ENCODE measurements at regions not wholly inside any gene's neighbourhood (a gene's known extent, or its start where the extent isn't known, plus 50 kb on each side); places are given as distances from the start of the nearest gene placed in this dataset.

- H3K9ac ChIP-seq (ENCODE audit: low read length), result no peak overlapping the region
- H3K4me3 ChIP-seq (ENCODE audit: low read length), result no peak overlapping the region
- H4K20me1 ChIP-seq (ENCODE audit: insufficient read depth, low read depth, low read length), result no peaks in the 10 kb centered on the region
- H3K9me2 ChIP-seq (replicated peaks; ENCODE audit: insufficient read depth, low read length), result no peaks in the 10 kb centered on the region
- H2AFZ ChIP-seq (ENCODE audit: low read length), result no peak overlapping the region
- no peak overlapping the region for H3K4me2 ChIP-seq (ENCODE audit: low read depth, low read length, poor library complexity, severe bottlenecking)
- no peak overlapping the region for H3K27ac ChIP-seq (ENCODE audit: low read length)
- H3K79me2 ChIP-seq (ENCODE audit: low read length), result no peaks in the 10 kb centered on the region
- no peak for DNase-seq
- H3K27me3 ChIP-seq (ENCODE audit: low read length), result no peaks in the 10 kb centered on the region
- no peaks in the 10 kb centered on the region for H3K9me3 ChIP-seq (ENCODE audit: low read length)
- no peaks in the 10 kb centered on the region for H3K36me3 ChIP-seq (ENCODE audit: insufficient read depth, low read length)
- no peaks in the 10 kb centered on the region for H3K4me1 ChIP-seq (ENCODE audit: low read length)
Measured at GRCh38 chr15:31160297-31160696, 58.8 kb upstream of the TRPM1 start.

DNA sequence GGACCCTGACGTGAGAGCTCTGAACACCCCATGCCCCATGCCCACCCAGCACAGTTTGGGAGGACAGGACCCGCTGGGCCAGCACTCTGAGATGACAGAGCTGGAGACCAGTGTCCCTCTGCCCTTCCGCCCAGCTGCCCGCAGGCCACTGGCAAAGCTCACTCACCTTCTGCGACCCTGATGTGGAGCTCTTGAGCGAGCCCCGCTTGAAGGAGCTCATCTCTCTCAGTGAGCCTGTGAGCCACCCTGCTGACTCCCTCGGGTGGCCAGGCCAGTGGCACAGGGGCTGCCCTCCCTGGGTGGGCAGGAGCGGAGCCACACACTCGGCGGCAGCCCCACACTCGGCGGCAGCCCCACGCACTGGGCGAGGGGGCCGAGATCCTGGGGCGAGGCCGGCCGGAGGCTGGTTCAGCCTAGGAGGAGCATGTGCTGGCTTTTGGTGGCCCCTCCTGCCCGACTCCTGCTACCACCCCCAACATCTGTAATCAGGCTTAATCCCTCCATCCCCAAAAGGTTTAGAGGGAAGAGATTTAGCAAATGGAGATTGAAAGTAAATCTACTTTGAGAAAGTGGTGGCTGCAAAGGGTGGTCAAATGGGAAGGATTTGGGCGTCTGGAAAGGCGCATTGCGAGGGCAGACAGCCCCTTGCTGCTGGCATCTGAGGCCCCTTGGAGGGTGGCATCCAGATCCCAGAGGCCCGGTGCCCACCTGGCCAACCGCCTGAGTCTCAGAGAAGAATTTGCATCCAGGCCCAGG, 59.4 kb upstream of the TRPM1 start:
- DNase-seq, result no peak

DNA sequence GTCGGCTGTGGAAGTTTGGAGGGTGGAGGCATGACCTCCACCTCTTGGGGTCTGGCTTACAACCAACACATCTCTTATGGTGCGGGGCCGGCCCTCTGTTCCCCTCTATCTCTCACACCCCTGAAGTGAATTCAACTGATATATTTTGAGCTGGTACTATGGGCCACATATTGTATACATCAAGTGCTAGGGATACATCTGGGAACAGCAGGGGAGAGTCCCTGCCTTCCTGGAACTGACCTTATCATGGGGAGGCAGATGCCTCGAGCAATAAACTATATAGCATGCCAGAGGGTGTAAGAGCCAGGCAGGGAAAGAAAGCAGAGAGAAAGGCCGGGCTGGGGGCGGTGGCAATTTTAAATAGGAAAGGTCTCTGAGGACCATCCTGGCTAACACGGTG, 60.4 kb upstream of the TRPM1 start:
- H3K27me3 ChIP-seq (ENCODE audit: low read length), result no peaks in the 10 kb centered on the region
- DNase-seq, result no peak
- no peaks in the 10 kb centered on the region for H4K20me1 ChIP-seq (ENCODE audit: insufficient read depth, low read depth, low read length)
- H3K4me1 ChIP-seq (ENCODE audit: low read length), result no peaks in the 10 kb centered on the region
- H3K36me3 ChIP-seq (ENCODE audit: insufficient read depth, low read length), result no peaks in the 10 kb centered on the region
- H3K9ac ChIP-seq (ENCODE audit: low read length), result no peak overlapping the region
- H3K9me3 ChIP-seq (ENCODE audit: low read length), result no peaks in the 10 kb centered on the region
- no peak overlapping the region for H3K4me2 ChIP-seq (ENCODE audit: low read depth, low read length, poor library complexity, severe bottlenecking)
- no peaks in the 10 kb centered on the region for H3K9me2 ChIP-seq (replicated peaks; ENCODE audit: insufficient read depth, low read length)
- H3K27ac ChIP-seq (ENCODE audit: low read length), result no peak overlapping the region
- no peak overlapping the region for H2AFZ ChIP-seq (ENCODE audit: low read length)
- H3K79me2 ChIP-seq (ENCODE audit: low read length), result no peaks in the 10 kb centered on the region
- no peak overlapping the region for H3K4me3 ChIP-seq (ENCODE audit: low read length)

More for the DNA sequence above, 59.4 kb upstream of the TRPM1 start:
- Histone ChIP-seq H3K9me3 (ENCODE audit: low read length) (no peaks in the 10 kb centered on the region), H3K79me2 (ENCODE audit: low read length) (no peaks in the 10 kb centered on the region), H2AFZ (ENCODE audit: low read length) (no peak overlapping the region), H3K4me1 (ENCODE audit: low read length) (no peaks in the 10 kb centered on the region), H3K4me2 (ENCODE audit: low read depth, low read length, poor library complexity, severe bottlenecking) (no peak overlapping the region), H3K27ac (ENCODE audit: low read length) (no peak overlapping the region), H3K9ac (ENCODE audit: low read length) (no peak overlapping the region), H3K9me2 (replicated peaks; ENCODE audit: insufficient read depth, low read length) (no peaks in the 10 kb centered on the region), H3K27me3 (ENCODE audit: low read length) (no peaks in the 10 kb centered on the region), H3K4me3 (ENCODE audit: low read length) (no peak overlapping the region), H4K20me1 (ENCODE audit: insufficient read depth, low read depth, low read length) (no peaks in the 10 kb centered on the region), H3K36me3 (ENCODE audit: insufficient read depth, low read length) (no peaks in the 10 kb centered on the region)

DNA sequence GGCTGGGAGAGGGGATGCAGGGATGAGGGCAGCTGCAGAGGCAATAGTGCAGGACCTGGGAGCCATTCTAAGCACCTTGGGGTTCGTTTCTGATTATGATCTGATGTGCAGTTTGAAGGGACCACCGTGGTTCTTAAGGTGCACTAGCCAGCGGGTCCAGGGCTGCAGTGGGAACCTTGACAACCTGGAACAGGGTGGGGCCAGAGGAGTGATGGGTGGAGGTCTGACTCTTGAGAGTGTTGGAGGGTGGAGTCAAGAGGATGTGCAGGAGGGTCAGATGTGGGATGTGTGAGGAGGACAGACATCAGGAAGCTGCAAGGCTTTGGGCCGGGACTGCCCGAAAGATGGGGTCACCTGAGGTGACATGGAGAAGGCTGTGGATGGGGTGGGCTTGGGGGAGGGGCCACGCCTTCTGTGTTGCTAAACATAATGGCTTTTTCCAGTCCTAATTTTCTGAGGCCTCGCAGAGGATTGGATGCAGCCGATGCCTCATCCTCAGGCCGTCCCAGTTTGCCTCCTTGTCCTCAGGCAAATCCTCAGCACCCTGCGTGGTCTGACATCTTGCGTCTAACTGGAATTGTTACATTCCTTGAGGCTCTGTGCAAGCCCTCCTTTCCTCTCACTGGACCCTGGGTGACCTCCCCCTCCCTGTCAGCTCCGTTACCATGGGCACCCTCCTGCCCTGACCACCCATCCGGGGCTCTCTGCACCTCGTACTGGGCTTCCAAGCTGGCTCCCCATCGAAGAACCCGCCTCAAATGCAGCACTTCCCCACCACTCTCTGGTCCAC, 61.4 kb upstream of the TRPM1 start:
- Histone ChIP-seq H3K36me3 (ENCODE audit: insufficient read depth, low read length) (no peaks in the 10 kb centered on the region), H4K20me1 (ENCODE audit: insufficient read depth, low read depth, low read length) (no peaks in the 10 kb centered on the region), H3K4me2 (ENCODE audit: low read depth, low read length, poor library complexity, severe bottlenecking) (no peak overlapping the region), H3K9me3 (ENCODE audit: low read length) (no peaks in the 10 kb centered on the region), H3K9ac (ENCODE audit: low read length) (no peak overlapping the region), H3K4me1 (ENCODE audit: low read length) (no peaks in the 10 kb centered on the region), H3K27ac (ENCODE audit: low read length) (no peak overlapping the region), H3K79me2 (ENCODE audit: low read length) (no peaks in the 10 kb centered on the region), H2AFZ (ENCODE audit: low read length) (no peak overlapping the region), H3K9me2 (replicated peaks; ENCODE audit: insufficient read depth, low read length) (no peaks in the 10 kb centered on the region), H3K27me3 (ENCODE audit: low read length) (no peaks in the 10 kb centered on the region), H3K4me3 (ENCODE audit: low read length) (no peak overlapping the region)
- no peak for DNase-seq

DNA sequence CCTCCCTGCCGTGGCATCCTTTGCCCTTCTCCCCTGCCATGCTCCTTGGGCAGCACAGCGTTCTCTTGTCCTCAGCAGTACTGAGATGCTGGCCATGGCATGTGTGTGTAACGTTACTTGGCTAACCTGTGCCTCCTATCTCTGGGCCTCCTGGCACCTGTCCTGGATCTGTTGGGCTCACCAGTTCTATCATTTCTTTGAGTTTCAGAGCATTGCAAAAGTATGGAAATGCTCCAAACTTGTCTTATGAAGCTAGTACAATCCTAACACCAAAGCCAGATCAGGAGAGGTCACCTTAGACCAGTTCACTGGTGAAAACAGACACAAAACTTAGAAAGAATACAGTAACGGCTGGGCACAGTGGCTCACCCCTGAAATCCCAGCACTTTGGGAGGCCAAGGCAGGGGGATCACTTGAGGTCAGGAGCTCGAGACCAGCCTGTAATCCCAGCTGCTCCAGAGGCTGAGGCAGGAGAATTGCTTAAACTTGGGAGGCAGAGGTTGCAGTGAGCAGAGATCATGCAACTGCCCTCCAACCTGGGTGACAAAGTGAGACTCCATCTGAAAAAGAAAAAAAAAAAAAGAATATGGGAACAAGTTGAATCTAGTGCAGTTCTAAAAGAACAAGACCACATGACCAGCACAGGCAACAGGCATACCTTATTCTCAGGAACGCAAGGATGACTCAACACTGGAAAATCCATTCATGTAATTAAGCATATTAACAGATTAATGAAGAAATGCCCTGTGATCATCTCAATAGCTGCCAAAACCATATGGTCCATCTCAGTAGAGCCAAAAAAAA, 62.4 kb upstream of the TRPM1 start:
- Histone ChIP-seq H2AFZ (ENCODE audit: low read length) (no peak overlapping the region), H3K27ac (ENCODE audit: low read length) (no peak overlapping the region), H3K9ac (ENCODE audit: low read length) (no peak overlapping the region), H3K4me2 (ENCODE audit: low read depth, low read length, poor library complexity, severe bottlenecking) (no peak overlapping the region), H4K20me1 (ENCODE audit: insufficient read depth, low read depth, low read length) (no peaks in the 10 kb centered on the region), H3K79me2 (ENCODE audit: low read length) (no peaks in the 10 kb centered on the region), H3K9me3 (ENCODE audit: low read length) (no peaks in the 10 kb centered on the region), H3K9me2 (replicated peaks; ENCODE audit: insufficient read depth, low read length) (no peaks in the 10 kb centered on the region), H3K4me1 (ENCODE audit: low read length) (no peaks in the 10 kb centered on the region), H3K27me3 (ENCODE audit: low read length) (no peaks in the 10 kb centered on the region), H3K36me3 (ENCODE audit: insufficient read depth, low read length) (no peaks in the 10 kb centered on the region), H3K4me3 (ENCODE audit: low read length) (no peak overlapping the region)
- DNase-seq, result no peak

DNA sequence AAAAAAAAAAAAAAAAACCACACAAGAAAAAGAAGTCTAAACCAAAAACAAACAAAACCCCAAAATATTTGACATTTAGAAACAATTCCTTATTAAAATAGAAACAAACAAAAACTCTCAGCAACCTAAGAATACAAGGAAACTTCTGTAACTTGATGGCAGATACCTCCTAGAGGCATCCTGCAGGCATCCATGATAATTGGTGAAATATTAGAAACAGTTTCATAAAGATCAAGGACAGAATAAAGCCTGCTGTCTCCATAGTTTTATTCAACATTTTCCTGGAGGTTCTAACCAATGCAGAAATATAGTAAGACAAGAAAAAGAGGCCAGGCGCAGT, 63.0 kb upstream of the TRPM1 start:
- H3K4me3 ChIP-seq (ENCODE audit: low read length), result no peak overlapping the region
- no peak overlapping the region for H2AFZ ChIP-seq (ENCODE audit: low read length)
- no peak overlapping the region for H3K9ac ChIP-seq (ENCODE audit: low read length)
- no peak overlapping the region for H3K27ac ChIP-seq (ENCODE audit: low read length)
- H3K9me2 ChIP-seq (replicated peaks; ENCODE audit: insufficient read depth, low read length), result no peaks in the 10 kb centered on the region
- H3K4me2 ChIP-seq (ENCODE audit: low read depth, low read length, poor library complexity, severe bottlenecking), result no peak overlapping the region
- no peaks in the 10 kb centered on the region for H3K36me3 ChIP-seq (ENCODE audit: insufficient read depth, low read length)
- no peaks in the 10 kb centered on the region for H3K9me3 ChIP-seq (ENCODE audit: low read length)
- no peaks in the 10 kb centered on the region for H4K20me1 ChIP-seq (ENCODE audit: insufficient read depth, low read depth, low read length)
- no peaks in the 10 kb centered on the region for H3K4me1 ChIP-seq (ENCODE audit: low read length)
- no peak for DNase-seq
- H3K27me3 ChIP-seq (ENCODE audit: low read length), result no peaks in the 10 kb centered on the region
- no peaks in the 10 kb centered on the region for H3K79me2 ChIP-seq (ENCODE audit: low read length)

- H3K9me2 ChIP-seq (replicated peaks; ENCODE audit: insufficient read depth, low read length), result no peaks in the 10 kb centered on the region
- no peak for DNase-seq
- H2AFZ ChIP-seq (ENCODE audit: low read length), result no peak overlapping the region
- H3K9me3 ChIP-seq (ENCODE audit: low read length), result no peaks in the 10 kb centered on the region
- H3K36me3 ChIP-seq (ENCODE audit: insufficient read depth, low read length), result no peaks in the 10 kb centered on the region
- H3K4me2 ChIP-seq (ENCODE audit: low read depth, low read length, poor library complexity, severe bottlenecking), result no peak overlapping the region
- H3K9ac ChIP-seq (ENCODE audit: low read length), result no peak overlapping the region
- no peak overlapping the region for H3K4me3 ChIP-seq (ENCODE audit: low read length)
- no peaks in the 10 kb centered on the region for H3K4me1 ChIP-seq (ENCODE audit: low read length)
- no peaks in the 10 kb centered on the region for H3K79me2 ChIP-seq (ENCODE audit: low read length)
- H4K20me1 ChIP-seq (ENCODE audit: insufficient read depth, low read depth, low read length), result no peaks in the 10 kb centered on the region
- H3K27ac ChIP-seq (ENCODE audit: low read length), result no peak overlapping the region
- no peaks in the 10 kb centered on the region for H3K27me3 ChIP-seq (ENCODE audit: low read length)
Measured at GRCh38 chr15:31169558-31169957, 68.0 kb upstream of the TRPM1 start.

DNA sequence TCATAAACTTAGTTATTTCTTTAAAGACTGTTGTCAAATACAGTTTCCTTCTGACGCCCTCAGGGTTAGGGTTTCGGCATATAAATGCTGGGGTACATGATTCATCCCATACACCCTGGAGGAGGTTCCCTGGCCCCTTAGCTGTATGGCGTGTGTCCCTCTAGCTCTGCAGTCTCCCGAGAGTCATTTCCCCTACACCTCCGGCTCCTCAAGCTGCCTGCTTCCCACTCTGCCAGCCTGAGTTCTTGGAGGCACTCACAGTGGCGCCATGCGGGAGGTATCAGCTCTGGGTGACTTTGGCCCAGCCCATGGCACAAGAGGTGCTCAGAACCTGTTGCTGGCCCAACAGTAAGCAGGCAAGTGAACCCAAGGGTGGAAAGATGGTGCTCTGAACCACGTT, 70.2 kb upstream of the TRPM1 start:
- Histone ChIP-seq H3K4me2 (ENCODE audit: low read depth, low read length, poor library complexity, severe bottlenecking) (no peak overlapping the region), H3K27me3 (ENCODE audit: low read length) (no peaks in the 10 kb centered on the region), H3K4me3 (ENCODE audit: low read length) (no peak overlapping the region), H3K9me3 (ENCODE audit: low read length) (no peaks in the 10 kb centered on the region), H4K20me1 (ENCODE audit: insufficient read depth, low read depth, low read length) (no peaks in the 10 kb centered on the region), H3K36me3 (ENCODE audit: insufficient read depth, low read length) (no peaks in the 10 kb centered on the region), H3K9ac (ENCODE audit: low read length) (no peak overlapping the region), H3K4me1 (ENCODE audit: low read length) (no peaks in the 10 kb centered on the region), H2AFZ (ENCODE audit: low read length) (no peak overlapping the region), H3K9me2 (replicated peaks; ENCODE audit: insufficient read depth, low read length) (no peaks in the 10 kb centered on the region), H3K79me2 (ENCODE audit: low read length) (no peaks in the 10 kb centered on the region), H3K27ac (ENCODE audit: low read length) (no peak overlapping the region)
- no peak for DNase-seq
